G401.6 (cell line): ENCODE measurements at regions not wholly inside any gene's neighbourhood (a gene's known extent, or its start where the extent isn't known, plus 50 kb on each side); places are given as distances from the start of the nearest gene placed in this dataset.
"Not testable (repeated sequence)": the region's sequence is repeated elsewhere in the genome, so short reads cannot be mapped to it uniquely, and the experiment has no call there.

Experiments used
- FAIRE-seq: peaks from 2 replicates; lab custom pipeline; 2012; peaks lifted over from hg19 to GRCh38; lab: Jason Lieb, UNC

DNA sequence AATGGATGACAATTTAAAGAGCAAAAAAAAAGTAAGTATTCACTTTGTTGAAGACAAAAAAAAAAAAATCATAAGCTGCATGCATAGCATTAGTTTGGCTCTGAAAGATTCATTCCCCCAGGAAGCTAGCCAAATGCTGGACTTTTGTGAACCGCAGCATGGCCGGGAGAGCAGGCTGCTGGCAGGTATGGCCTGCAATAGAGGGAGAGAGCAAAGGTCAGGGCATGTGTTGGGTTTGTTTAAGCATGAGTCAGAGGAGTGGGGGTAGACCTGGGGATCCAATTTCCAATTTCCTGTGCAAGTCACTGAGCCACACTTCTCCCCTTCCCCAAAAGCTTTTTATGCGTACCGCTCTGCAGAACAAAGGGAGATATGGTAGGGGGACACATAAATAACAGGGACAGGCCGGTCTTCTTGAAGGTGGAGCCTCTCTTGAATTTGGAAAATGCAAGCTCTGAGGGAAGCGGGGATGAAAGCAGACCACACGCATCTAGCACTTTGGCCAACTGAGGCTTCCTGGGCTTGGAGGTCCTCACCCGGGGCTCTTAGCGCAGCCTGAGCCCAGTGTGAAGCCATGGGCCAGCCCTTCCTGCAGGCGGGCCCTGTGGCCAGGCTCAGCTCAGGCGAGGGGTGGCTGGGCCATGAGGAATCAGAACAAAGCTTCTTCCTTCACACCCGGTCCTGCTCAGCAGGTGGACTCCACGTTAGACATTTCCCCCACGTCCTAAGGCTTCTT is 171.1 kb downstream of the TOMM20 start:
- FAIRE-seq, result no peak

DNA sequence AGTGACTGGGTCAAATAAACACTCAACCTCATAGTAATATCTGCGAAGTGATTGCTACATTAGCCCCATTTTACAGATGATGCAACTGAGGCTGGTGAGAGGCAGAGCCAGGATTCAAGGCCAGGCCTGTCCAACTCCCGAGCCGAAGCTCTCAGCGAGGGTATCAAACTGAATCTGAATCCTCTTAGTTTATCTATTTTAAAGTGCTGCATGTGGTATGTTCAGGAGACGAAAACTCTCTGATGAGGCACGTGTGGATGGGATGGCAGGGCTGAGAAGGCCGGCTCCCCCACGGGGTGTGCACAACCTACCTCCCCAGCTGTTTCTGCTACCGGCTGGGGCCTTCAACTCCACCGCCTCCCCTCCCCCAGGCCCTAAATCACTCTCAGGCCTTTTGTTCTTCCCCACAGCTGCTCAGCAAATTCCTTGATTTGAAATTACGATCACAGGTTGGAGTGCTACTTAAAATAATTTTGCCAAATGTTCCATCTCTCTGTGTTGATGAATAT is 171.8 kb downstream of the TOMM20 start:
- no peak for FAIRE-seq

DNA sequence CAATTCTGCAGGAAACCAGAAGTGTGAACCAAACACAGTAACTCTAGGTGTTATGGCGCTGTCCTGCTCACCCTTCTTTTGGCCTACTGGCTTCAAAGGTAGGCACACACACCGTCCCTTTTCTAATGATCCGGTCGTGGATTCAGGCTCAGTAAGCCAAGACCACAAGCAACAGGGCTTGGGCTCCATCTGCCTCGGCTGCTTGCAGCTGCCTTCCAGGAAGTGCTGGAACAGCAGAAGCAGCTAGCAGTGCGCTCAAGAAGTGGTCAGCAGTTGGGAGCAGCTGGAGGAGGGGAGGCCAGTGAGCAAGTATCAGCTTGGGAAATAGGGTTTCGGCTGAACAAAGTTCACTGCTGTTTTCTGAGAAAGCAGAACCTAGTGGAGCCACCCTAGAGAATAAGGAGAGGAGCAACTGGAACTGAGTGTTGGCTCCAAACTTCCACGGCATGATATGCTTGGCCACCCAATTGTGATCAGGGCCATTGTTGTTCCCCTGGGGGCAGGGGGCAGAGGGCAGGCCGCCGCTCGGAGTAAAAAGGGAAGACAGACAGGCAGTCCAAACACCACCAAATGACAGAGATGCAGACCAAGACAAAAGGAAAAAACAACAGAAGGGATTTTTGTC is 173.4 kb downstream of the TOMM20 start:
- no peak for FAIRE-seq

DNA sequence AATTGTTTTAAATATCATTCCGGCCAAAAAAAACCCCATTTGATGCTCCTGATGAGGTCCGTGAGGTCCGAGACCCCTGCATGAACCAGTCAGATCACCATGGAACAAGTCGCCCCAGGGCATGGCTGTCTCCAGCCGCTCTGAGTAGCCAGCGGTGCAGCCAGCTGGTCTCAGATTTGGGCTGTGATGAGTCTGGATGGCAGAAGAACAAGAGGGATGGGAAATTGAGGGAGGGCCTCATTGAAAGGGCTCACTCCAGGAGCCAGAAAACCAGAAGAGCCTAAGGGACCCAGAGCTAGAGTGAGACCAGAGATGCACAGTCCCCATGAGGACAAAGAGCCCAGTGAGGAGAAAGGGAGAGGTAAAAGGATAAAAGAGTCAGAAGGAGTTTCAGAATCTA is 174.0 kb downstream of the TOMM20 start:
- FAIRE-seq, result no peak

DNA sequence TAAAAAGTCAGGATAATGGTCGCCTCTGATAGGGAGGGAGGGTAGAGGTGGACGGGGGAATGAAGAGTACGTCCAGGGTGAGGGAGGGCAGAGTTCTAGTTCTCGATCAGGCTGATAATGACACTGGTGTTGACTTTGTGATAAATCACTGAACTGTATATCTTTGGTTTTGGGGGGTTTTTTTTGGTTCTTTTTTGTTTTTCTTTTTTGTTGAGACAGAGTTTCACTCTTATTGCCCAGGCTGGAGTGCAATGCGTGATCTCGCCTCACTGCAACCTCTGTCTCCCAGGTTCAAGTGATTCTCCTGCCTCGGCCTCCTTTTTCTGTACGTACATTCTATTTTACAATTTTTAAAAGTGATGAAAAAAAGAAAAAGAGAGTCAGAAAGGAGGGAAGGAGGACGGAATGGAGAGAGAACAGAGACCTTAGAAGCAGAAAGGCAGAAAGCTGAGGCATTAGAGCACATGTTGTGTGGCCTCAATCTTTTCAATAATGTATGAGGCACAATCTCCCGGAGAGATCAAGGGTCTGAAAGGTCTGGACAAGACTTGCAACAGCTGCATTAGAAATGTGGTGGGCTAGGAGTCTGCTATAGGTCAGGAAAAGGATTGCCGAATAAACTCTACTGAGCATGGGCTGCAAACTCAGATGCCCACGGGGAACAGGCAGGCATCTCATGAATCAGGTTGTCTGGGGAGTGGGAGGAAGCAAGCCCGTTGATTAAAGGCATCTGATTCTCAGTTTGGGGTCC is 174.8 kb downstream of the TOMM20 start:
- no peak for FAIRE-seq

DNA sequence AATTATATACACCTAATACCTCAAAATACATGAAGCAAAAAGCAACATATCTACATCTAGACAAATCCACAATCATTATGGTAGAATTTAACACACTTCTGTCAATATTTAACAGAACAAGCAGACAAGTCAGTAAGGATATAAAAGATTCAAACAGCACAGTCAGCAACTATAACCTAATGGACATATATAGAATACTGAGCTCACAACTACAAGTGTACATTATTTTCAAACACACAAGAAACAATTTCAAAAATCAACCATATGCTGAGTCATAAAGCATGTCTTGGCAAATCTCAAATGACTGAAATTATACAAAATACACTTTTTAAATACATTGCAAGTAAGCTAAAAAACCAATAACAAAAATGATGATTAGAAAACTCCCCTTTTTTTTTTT is 178.0 kb downstream of the TOMM20 start:
- no peak for FAIRE-seq

DNA sequence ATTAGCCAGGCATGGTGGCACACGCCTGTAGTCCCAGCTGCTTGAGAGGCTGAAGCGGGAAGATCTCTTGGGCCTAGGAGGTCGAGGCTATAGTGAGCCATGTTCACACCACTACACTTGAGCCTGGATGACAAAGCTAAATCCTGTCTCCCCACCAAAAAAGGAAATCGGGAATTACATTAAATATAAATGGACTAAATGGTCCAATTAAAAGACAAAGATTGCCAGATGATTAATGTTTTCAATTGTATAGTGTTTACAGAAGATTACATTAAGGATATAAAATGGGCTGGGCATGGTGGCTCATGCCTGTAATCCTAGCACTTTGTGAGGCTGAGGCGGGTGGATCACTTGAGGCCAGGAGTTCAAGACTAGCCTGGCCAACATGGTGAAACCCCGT is 179.1 kb downstream of the TOMM20 start:
- FAIRE-seq, result not testable (repeated sequence)

DNA sequence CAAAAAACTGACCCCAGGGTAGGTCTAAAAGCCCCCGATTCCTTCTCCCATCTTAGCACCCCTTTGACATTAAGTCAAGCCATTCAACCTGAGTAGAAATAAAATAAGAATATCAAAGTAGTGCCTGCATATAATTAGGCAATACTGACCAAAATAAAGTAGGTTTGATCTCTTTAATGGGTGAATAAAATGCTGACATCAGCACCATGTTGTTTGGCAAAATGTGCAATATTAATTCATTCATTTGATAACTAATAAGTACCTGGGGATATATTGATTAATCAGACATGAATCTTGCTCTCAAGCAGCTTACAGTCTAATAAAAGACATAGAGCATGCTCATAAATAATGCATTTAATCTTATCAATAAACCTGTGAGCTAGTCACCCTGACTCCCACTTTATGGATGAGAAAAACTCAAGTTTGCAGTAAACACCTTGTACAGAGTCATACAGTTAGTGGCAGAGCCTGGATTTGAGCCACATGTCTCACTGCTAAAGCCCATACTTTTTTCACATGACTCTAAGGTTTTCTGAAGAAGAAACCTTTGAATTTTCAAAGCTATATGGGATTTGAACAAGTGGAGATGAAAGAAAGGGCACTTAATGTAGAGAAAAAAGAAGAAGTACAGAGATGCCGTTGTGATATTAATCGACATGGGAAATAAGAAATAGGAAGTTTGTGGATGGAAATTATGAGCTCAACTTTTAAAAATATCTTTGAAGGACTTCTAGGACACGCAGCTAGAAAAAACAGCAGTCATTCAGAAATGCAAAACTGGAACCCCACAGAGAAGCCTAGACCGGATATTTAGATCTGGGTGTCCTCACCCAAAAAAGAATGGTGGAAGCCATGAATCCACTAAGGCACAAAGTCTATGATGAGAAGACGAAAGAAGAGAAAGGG is 183.9 kb downstream of the TOMM20 start:
- no peak for FAIRE-seq

DNA sequence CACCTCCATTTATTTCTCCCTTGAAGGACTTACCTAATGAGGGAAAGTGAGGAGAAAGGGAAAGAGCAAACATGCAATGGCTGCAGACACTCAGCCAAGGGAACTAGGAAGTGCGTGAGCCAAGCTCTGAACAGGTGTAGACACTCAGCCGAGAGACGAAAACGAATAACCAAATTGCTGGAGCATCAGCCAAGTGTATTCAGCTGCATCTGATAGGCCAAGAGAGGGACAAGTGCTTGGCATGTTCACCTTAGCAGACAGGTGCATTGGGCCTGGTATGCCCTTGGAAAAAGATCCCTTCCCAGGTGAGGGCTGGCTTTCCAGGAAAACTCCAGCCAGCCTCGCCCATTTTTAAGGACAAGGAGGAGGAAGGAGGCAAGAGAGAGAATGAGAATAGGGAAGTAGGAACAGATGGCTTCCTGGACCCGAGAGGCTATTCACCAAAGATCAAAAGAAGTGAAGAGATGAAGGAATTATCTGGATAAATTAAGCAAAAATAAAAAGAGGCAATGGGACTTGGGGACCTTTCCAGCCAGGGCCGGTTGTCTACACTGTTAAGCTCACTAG is 184.7 kb downstream of the TOMM20 start:
- no peak for FAIRE-seq

DNA sequence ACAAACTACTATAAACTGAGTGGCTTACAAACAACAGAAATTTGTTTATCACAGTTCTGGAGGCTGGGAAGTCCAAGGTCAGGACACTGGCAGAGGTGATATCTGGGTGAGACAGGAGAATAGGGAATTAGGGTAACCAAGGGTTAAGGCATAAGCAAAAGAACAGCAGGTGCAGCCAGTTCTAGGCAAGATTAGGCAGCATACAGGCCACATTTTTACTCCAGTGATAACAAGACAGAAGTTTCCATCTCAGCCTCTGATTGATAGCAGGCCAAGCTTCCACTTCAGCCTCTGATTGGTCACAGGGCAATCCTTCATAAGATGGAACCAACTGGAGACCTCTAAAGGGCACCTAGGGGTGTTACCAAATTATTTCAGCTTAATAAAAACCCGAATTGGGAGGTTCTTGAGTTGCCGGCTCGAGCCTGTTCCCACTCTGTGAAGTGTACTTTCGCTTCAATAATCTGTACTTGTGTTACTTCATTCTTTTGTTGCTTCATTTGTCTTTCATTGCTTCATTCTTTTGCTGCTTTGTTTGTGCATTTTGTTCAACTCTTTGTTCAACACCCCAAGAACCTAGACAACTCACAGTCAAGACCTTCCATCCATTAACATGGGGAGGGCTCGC is 185.6 kb downstream of the TOMM20 start:
- FAIRE-seq, result no peak

DNA sequence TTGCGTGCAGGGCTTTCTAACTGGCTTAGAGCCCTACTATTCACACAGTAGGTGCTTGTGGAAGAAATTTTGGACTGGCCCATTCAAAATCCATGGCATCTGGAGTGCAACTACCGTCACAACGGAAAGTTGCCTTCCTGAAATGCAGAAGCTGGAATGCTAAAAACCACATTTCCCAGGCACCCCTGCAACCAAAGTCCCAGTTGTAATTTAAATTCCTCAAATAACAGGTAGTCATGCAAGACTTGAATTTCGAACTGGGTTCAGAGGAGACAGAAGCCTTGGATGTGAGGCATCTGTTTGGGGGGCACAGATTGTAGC is 186.7 kb downstream of the TOMM20 start:
- no peak for FAIRE-seq

DNA sequence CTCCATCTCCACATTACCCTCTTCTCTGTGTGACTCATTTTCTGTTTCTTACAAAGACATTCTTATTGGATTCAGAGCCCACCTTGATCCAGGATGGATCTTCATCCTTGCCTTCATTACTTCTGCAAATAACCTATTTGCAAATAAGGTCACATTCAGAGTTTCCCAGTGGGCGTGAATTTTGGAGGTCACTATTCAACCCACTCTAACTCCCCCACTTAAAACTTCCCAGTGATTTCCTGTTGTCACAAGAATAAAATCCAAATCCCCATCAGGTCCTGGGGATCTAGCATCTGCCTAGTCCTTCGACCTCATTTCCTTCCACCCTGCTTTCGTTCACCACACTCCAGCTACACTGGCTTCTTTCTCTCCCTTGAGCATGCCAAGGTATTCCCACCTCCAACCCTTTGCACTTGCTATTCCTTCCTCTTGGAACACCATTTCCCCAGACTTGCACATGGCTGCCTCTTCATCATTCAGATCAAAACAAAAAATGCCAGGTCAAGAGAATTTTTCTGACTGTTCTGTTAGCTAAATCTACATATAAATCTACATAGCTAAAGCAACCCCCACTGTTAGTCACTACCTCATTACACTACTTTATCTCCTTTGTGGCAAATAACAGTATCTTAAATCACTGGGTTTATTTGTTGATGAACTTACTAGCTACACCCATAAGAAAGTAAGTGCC is 187.2 kb downstream of the TOMM20 start:
- no peak for FAIRE-seq

DNA sequence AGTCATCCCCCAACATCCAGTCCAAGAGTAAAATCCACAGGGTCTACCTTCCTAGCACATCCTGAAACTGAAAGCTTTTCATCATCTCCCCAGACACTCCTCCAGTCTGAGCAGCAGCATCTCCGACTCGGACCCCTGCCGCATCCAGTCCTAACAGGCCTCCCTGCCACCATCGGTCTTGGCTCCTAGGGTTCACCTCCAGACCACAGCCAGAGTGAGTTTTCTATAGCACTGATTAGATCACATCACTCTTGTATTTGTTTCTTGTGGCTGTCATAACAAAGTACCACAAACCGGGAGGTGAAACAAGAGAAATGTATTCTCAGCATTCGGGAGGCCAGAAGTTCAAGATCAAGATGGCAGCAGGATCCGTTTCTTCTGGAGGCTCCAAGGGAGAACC is 187.8 kb downstream of the TOMM20 start:
- no peak for FAIRE-seq

DNA sequence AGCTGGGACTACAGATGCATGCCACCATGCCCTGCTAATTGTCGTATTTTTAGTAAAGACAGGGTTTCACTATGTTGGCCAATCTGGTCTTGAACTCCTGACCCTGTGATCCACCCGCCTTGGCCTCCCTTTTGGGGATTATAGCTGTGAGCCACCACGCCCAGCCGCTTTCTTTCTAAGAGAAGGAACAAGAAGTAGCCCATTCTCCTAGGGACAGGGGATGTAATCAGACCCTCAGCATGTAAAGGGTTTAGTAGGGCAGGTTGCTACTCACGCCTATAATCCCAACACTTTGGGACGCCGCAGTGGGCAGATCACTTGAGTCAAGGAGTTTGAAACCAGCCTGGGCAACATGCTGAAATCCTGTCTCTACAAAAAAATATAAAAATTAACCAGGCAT is 189.7 kb downstream of the TOMM20 start:
- no peak for FAIRE-seq

DNA sequence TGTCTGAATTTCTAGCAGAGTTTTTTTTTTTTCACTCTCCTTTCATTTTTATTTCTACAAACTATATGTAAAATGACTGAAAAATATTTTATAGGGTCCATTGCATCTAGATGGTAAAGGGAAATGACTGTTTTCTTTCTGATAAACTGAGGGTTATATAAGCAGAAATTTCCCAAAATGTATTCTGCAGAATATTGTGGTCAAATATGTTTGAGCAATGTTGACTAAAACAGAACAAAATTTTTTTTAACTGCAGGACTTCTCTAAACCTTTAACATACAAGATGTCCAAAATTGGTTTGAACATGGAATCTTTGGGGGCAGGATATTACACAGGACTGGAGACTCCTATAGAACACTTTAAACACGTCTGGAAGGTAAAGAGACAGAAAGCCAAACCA is 190.5 kb downstream of the TOMM20 start:
- FAIRE-seq, result no peak

DNA sequence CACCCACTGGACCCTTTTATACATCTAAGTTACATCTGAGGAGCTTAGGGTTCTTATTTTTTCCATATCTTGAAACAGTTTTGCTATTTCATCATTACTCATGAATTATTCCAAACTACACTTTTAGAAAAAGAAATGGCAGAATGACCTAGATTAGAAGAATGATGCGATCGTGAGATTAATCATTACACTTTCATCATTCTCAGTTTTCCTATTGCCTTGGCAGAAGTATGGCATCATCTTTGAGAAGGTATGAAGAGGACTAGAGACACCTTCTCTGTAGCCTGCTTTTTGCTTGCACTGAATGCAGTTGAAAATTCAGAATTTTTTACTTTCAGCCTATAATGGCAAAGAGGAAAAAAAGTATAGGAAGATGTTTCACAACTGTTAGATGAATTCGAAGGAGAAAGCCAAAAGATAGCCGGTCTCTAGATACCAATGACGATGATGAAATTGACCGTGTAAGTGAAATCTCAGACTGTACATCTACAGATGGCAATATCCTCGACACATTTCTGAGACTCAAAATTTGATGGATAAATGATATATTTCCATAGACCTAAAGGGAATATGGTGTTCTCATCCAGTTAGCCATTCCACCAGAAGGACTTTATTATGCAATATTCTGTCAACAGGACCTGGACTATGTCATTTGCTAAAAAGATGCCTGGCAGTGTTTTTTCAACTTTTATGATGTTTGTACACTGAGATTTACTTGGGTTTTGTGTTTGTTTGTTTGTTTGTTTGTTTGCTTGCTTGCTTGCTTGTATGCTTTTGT is 191.8 kb downstream of the TOMM20 start:
- FAIRE-seq, result no peak

DNA sequence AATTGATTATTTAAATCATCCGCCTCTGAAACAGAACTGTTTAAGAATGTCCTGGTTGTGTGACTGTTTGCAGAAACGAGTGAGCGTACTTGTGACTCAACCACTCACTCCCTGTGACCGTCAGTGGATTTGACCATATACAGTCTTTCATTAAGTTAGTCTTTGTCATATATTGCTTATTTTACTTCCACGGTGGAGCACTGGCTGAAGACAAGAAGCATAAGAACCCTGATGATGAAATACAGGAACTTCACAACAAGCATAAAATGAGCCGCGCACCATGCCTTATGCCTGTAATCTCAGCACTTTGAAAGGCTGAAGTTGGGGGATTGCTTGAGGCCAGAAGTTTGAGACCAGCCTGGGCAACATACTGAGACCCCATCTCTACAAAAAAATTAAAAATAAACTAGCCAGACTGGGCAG is 194.0 kb downstream of the TOMM20 start:
- no peak for FAIRE-seq

DNA sequence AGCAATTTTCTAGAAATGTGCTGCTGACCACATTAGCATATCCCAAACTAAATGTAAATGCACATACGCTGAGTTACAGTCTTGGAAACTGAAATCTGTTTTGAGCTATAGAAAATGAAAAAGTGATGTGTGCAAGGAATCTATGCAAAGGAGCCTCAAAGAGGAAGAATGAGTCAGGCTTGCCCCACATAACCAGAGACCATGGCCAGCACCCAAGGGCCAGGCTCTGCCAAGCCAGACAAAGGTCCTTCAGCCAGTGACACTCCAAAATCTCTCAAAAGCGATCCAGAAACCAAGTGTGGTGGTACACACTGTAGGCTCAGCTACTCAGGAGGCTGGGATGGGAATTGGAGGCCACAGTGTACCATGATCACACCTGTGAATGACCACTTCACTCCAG is 195.2 kb downstream of the TOMM20 start:
- FAIRE-seq, result no peak

DNA sequence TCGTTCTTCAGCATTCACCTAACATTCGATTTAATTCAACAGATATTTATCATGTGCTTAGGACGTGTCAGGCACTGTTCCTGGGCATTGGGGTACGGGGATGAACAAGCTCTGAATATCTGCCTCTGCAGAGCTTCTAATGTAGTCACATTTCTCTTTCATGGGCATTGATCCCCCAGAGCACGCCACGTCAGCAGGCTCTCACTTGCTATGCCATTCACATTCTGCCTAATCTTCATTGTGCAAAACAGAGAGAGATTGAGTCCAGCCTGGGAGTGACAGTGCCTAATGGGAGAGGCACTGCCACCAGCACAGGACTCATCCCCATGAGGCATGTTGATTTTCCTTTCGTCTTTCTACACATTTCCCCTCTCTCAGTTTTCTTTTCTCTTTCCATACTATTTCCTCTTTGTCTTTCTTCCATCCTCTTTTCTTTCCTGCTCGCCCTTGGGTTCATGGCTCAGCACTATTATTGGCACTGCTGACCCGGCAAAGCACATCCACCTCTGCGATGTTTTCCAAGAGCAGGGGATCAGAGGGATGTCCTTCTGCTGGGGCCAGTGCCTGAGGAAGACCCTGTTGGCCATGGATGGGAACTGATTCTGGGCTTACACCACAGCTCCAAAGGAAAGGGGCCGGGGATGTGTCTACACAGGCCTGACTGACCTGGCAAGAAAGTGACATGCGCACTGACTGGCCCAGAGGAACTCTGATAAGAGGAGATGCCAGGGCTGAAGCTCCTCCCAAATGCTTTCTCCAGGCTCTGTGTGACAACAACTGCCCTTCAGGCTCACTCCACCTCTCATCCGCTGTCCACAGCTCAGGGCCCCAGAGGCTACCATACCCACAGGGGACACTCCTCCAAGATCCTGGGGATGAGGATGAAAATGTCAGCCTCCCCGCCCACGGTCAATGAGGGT is 195.9 kb downstream of the TOMM20 start:
- FAIRE-seq, result no peak
